ENCODE measurements at regions not wholly inside any gene's neighbourhood (a gene's known extent, or its start where the extent isn't known, plus 50 kb on each side); places are given as distances from the start of the nearest gene placed in this dataset.
"Not testable (repeated sequence)": the region's sequence is repeated elsewhere in the genome, so short reads cannot be mapped to it uniquely, and the experiment has no call there.

- H3K4me3 ChIP-seq (ENCODE audit: low read depth, low read length): no peak overlapping the region
- no peaks in the 10 kb centered on the region for H3K4me1 ChIP-seq
- no peaks in the 10 kb centered on the region for H3K27me3 ChIP-seq
- TF ChIP-seq, protein P1, sequence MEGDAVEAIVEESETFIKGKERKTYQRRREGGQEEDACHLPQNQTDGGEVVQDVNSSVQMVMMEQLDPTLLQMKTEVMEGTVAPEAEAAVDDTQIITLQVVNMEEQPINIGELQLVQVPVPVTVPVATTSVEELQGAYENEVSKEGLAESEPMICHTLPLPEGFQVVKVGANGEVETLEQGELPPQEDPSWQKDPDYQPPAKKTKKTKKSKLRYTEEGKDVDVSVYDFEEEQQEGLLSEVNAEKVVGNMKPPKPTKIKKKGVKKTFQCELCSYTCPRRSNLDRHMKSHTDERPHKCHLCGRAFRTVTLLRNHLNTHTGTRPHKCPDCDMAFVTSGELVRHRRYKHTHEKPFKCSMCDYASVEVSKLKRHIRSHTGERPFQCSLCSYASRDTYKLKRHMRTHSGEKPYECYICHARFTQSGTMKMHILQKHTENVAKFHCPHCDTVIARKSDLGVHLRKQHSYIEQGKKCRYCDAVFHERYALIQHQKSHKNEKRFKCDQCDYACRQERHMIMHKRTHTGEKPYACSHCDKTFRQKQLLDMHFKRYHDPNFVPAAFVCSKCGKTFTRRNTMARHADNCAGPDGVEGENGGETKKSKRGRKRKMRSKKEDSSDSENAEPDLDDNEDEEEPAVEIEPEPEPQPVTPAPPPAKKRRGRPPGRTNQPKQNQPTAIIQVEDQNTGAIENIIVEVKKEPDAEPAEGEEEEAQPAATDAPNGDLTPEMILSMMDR (IDR thresholded peaks at IDR 0.05; ENCODE audit: low read depth, low read length): no peak
- H3K9me3 ChIP-seq: no peaks in the 10 kb centered on the region
- DNase-seq: no peak
- no peaks in the 10 kb centered on the region for H3K36me3 ChIP-seq
These were observed 51.8 kb downstream of the TEX44 start for GRCh38 chr2:231644426-231644825.

- Histone ChIP-seq H3K27me3 (no peaks in the 10 kb centered on the region), H3K4me3 (ENCODE audit: low read depth, low read length) (no peak overlapping the region), H3K4me1 (no peaks in the 10 kb centered on the region), H3K9me3 (no peaks in the 10 kb centered on the region), H3K36me3 (no peaks in the 10 kb centered on the region)
- DNase-seq: no peak
- TF ChIP-seq, protein P1 (IDR thresholded peaks at IDR 0.05; ENCODE audit: low read depth, low read length): no peak
These were observed 53.8 kb downstream of the TEX44 start for GRCh38 chr2:231646476-231646875.

DNA sequence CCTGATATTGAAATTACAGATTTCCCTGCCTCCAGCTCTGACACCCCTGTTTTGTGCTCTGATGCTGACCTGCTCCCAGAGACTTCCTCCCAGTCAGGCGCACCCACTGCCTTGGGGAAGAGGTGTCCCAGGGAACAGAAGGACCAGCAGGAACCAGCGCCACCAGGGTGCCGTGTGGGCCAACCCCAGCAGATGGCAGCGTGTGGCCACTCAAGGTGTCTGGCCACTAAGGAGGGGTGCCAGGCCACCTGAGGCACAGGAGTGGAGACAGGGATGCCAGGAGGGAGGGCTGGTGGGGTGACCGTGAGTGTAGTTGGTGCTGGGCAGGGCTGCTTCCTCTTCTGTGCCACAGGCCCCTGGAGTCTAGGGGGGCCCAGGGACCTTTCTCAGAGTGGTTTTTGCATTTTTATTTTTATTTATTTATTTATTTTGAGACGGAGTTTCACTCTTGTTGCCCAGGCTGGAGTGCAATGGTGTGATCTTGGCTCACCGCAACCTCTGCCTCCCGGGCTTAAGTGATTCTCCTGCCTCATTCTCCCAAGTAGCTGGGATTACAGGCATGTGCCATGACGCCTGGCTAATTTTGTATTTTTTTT is 56.0 kb downstream of the TEX44 start:
- H3K4me3 ChIP-seq (ENCODE audit: low read depth, low read length): no peak overlapping the region
- H3K9me3 ChIP-seq: no peaks in the 10 kb centered on the region
- no peaks in the 10 kb centered on the region for H3K27me3 ChIP-seq
- no peaks in the 10 kb centered on the region for H3K4me1 ChIP-seq
- no peaks in the 10 kb centered on the region for H3K36me3 ChIP-seq
- TF ChIP-seq, protein P1 (IDR thresholded peaks at IDR 0.05; ENCODE audit: low read depth, low read length): peak; percentile 78
- DNase-seq: peak; percentile 78

DNA sequence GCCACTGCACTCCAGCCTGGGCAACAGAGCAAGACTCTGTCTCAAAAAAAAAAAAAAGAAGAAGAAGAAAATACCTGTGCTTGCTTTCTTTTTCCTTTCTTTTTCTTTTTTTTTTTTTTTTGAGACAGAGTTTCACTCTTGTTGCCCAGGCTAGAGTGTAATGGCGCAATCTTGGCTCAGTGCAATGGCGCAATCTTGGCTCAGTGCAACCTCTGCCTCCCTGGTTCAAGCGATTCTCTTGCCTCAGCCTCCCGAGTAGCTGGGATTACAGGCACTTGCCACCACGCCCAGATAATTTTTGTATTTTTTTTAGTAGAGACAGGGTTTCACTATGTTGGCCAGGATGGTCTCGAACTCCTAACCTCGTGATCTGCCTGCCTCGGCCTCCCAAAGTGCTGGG is 56.8 kb upstream of the PTMA start:
- H3K4me1 ChIP-seq; H3K27me3 ChIP-seq; H3K9me3 ChIP-seq; H3K36me3 ChIP-seq; DNase-seq; H3K4me3 ChIP-seq (ENCODE audit: low read depth, low read length): not testable (repeated sequence)

GRCh38 chr2:231655488-231655887 is 52.8 kb upstream of the PTMA start:
- DNase-seq: no peak
- H3K36me3 ChIP-seq: no peaks in the 10 kb centered on the region
- H3K4me1 ChIP-seq: peaks cover 3% of the 10 kb centered on the region; the same call in 1 of the 2 replicates
- no peaks in the 10 kb centered on the region for H3K27me3 ChIP-seq
- TF ChIP-seq, protein P1 (IDR thresholded peaks at IDR 0.05; ENCODE audit: low read depth, low read length): no peak
- no peak overlapping the region for H3K4me3 ChIP-seq (ENCODE audit: low read depth, low read length)
- H3K9me3 ChIP-seq: no peaks in the 10 kb centered on the region

DNA sequence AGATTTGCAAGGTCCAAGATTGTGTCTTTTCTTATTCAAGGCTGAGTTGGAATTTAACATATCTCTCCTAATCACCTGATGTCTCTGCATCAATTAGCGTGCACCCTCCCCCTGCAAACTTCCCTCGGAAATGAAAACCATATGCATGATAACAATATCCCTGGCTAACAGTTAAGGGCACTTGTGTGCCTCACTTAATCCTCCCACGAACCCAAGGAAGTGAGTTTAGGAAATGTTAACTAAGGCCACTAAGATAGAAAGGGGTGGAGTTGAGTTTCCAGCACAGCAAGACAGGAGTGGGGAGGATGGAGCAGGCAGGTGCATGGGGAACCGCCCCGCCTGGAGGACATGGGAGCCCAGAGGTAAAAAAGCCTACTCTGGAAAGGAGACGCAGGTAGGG is 52.4 kb upstream of the PTMA start:
- TF ChIP-seq, protein P1 (IDR thresholded peaks at IDR 0.05; ENCODE audit: low read depth, low read length): no peak

More for the DNA sequence above, 52.4 kb upstream of the PTMA start:
- H3K27me3 ChIP-seq: no peaks in the 10 kb centered on the region
- no peak overlapping the region for H3K4me3 ChIP-seq (ENCODE audit: low read depth, low read length)
- peaks cover 3% of the 10 kb centered on the region; the same call in 1 of the 2 replicates for H3K4me1 ChIP-seq
- H3K9me3 ChIP-seq: no peaks in the 10 kb centered on the region
- no peak for DNase-seq
- no peaks in the 10 kb centered on the region for H3K36me3 ChIP-seq
